ENCODE measurements at regions not wholly inside any gene's neighbourhood (a gene's known extent, or its start where the extent isn't known, plus 50 kb on each side); places are given as distances from the start of the nearest gene placed in this dataset.

DNA sequence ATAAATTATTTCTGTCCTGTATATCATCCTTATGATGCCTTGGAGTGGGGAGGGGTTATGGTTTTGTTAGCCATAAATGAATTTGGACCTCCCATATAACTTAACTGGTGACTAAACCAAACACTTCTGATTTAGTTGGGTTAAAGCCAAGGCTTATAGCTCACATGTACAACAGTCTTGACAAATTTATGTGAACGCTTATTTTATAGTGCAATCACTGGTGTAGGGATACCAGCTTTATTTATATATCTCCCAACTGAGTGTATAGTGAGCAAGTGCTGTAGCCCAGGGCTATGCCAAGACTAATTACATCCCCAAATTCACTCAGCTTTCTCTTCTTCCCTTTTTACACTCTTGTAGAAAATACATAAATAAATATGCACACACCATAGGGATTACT, 956.2 kb downstream of the SORCS3 start:
- WGBS, 2 donors, result 52 to 77% methylated on average over 1 of the region's 1 CpG
- no peaks in the 10 kb centered on the region for H3K27me3 ChIP-seq (ENCODE audit: control insufficient read depth in 3 of 3, insufficient read depth in 3 of 3, low read length in 2 of 3)
- H3K9ac ChIP-seq (ENCODE audit: insufficient read depth in 1 of 2, low read length in 2 of 2), result no peak overlapping the region
- H3K27ac ChIP-seq (ENCODE audit: low read depth in 1 of 2, low read length in 1 of 2), result no peak overlapping the region
- no peak overlapping the region for H3K4me3 ChIP-seq
- DNase-seq (peak in 1 of 3 donors; percentile 8), ATAC-seq (ENCODE audit: insufficient read depth, low FRiP score) (no peak)
- peaks cover 0 to 1% (median 0%) of the 10 kb centered on the region in 4 donors for H3K9me3 ChIP-seq (ENCODE audit: control insufficient read depth in 4 of 4, insufficient read depth in 3 of 4, low read length in 3 of 4)
- no peaks in the 10 kb centered on the region for H3K36me3 ChIP-seq (ENCODE audit: control insufficient read depth in 4 of 4, insufficient read depth in 4 of 4, low read length in 4 of 4)
- no peaks in the 10 kb centered on the region for H3K4me1 ChIP-seq (ENCODE audit: control insufficient read depth in 5 of 5, insufficient read depth in 5 of 5, low read length in 5 of 5)
- TF ChIP-seq CTCF (IDR thresholded peaks at IDR 0.05; ENCODE audit: control extremely low read depth, extremely low read depth), result no peak

GRCh38 chr10:105596749-105597148, 955.7 kb downstream of the SORCS3 start:
- Histone ChIP-seq H3K4me1 (ENCODE audit: control insufficient read depth in 5 of 5, insufficient read depth in 5 of 5, low read length in 5 of 5) (no peaks in the 10 kb centered on the region), H3K9ac (ENCODE audit: insufficient read depth in 1 of 2, low read length in 2 of 2) (no peak overlapping the region), H3K27ac (ENCODE audit: low read depth in 1 of 2, low read length in 1 of 2) (no peak overlapping the region), H3K9me3 (ENCODE audit: control insufficient read depth in 4 of 4, insufficient read depth in 3 of 4, low read length in 3 of 4) (peaks cover 0 to 1% (median 0%) of the 10 kb centered on the region in 4 donors), H3K27me3 (ENCODE audit: control insufficient read depth in 3 of 3, insufficient read depth in 3 of 3, low read length in 2 of 3) (no peaks in the 10 kb centered on the region), H3K4me3 (no peak overlapping the region), H3K36me3 (ENCODE audit: control insufficient read depth in 4 of 4, insufficient read depth in 4 of 4, low read length in 4 of 4) (no peaks in the 10 kb centered on the region)
- no peak for TF ChIP-seq CTCF (IDR thresholded peaks at IDR 0.05; ENCODE audit: control extremely low read depth, extremely low read depth)
- WGBS, 2 donors, result 81 to 88% methylated on average over 3 of the region's 3 CpGs
- ATAC-seq (ENCODE audit: insufficient read depth, low FRiP score), result no peak
- DNase-seq, result no peak

GRCh38 chr10:105594296-105594695, 953.2 kb downstream of the SORCS3 start:
- no peak for TF ChIP-seq CTCF (IDR thresholded peaks at IDR 0.05; ENCODE audit: control extremely low read depth, extremely low read depth)
- ATAC-seq (ENCODE audit: insufficient read depth, low FRiP score), result no peak
- WGBS, 2 donors, result 79 to 84% methylated on average over 2 of the region's 2 CpGs

DNA sequence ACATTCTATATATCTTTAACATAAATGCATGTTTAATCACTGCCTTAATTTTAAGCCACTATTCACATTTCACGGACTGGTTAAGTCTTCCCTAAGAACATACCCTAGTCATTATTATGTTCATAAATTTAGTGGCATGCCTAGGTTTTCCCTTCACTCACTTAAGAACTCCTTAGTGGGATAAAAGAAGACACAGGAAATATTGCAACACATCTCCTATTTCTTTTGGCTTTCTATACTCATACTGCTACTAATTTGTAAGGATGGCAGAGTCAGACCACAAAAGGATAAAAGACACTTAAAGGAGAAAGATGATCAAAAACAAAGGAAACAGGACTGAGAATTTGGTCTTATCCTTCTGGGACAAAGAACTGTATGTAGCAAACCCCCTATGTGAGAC, 951.4 kb downstream of the SORCS3 start:
- ATAC-seq (ENCODE audit: insufficient read depth, low FRiP score) (no peak), DNase-seq (no peak)
- Histone ChIP-seq H3K9me3 (ENCODE audit: control insufficient read depth in 4 of 4, insufficient read depth in 3 of 4, low read length in 3 of 4) (no peaks in the 10 kb centered on the region), H3K9ac (ENCODE audit: insufficient read depth in 1 of 2, low read length in 2 of 2) (no peak overlapping the region), H3K4me1 (ENCODE audit: control insufficient read depth in 5 of 5, insufficient read depth in 5 of 5, low read length in 5 of 5) (no peaks in the 10 kb centered on the region), H3K4me3 (no peak overlapping the region), H3K27ac (ENCODE audit: low read depth in 1 of 2, low read length in 1 of 2) (no peak overlapping the region), H3K36me3 (ENCODE audit: control insufficient read depth in 4 of 4, insufficient read depth in 4 of 4, low read length in 4 of 4) (no peaks in the 10 kb centered on the region), H3K27me3 (ENCODE audit: control insufficient read depth in 3 of 3, insufficient read depth in 3 of 3, low read length in 2 of 3) (no peaks in the 10 kb centered on the region)
- WGBS, 2 donors, result 88 to 89% methylated on average over 1 of the region's 1 CpG
- no peak for TF ChIP-seq CTCF (IDR thresholded peaks at IDR 0.05; ENCODE audit: control extremely low read depth, extremely low read depth)

More at GRCh38 chr10:105594296-105594695, 953.2 kb downstream of the SORCS3 start:
- Histone ChIP-seq H3K4me1 (ENCODE audit: control insufficient read depth in 5 of 5, insufficient read depth in 5 of 5, low read length in 5 of 5) (no peaks in the 10 kb centered on the region), H3K9me3 (ENCODE audit: control insufficient read depth in 4 of 4, insufficient read depth in 3 of 4, low read length in 3 of 4) (peaks cover 0 to 1% (median 0%) of the 10 kb centered on the region in 4 donors), H3K27ac (ENCODE audit: low read depth in 1 of 2, low read length in 1 of 2) (no peak overlapping the region), H3K4me3 (no peak overlapping the region), H3K36me3 (ENCODE audit: control insufficient read depth in 4 of 4, insufficient read depth in 4 of 4, low read length in 4 of 4) (no peaks in the 10 kb centered on the region), H3K27me3 (ENCODE audit: control insufficient read depth in 3 of 3, insufficient read depth in 3 of 3, low read length in 2 of 3) (no peaks in the 10 kb centered on the region), H3K9ac (ENCODE audit: insufficient read depth in 1 of 2, low read length in 2 of 2) (no peak overlapping the region)
- DNase-seq, result no peak

All from lung (tissue), 11 donors.